ENCODE measurements at regions not wholly inside any gene's neighbourhood (a gene's known extent, or its start where the extent isn't known, plus 50 kb on each side); places are given as distances from the start of the nearest gene placed in this dataset.

- DNase-seq (ENCODE audit: low read depth), result no peak
Measured at GRCh38 chr18:32621034-32621433, 150.4 kb upstream of the GAREM1 start.

- DNase-seq (ENCODE audit: low read depth), result no peak
Measured at GRCh38 chr18:32618546-32618945, 147.9 kb upstream of the GAREM1 start.

GRCh38 chr18:32613821-32614220, 143.1 kb upstream of the GAREM1 start:
- DNase-seq (ENCODE audit: low read depth), result no peak

- no peak for DNase-seq (ENCODE audit: low read depth)
Measured at GRCh38 chr18:32612651-32613050, 142.0 kb upstream of the GAREM1 start.

GRCh38 chr18:32610176-32610575, 139.5 kb upstream of the GAREM1 start:
- no peak for DNase-seq (ENCODE audit: low read depth)

- DNase-seq (ENCODE audit: low read depth), result no peak
Measured at GRCh38 chr18:32607816-32608215, 137.1 kb upstream of the GAREM1 start.

- no peak for DNase-seq (ENCODE audit: low read depth)
Measured at GRCh38 chr18:32598144-32598543, 127.5 kb upstream of the GAREM1 start.

- DNase-seq (ENCODE audit: low read depth), result no peak
Measured at GRCh38 chr18:32596501-32596900, 125.8 kb upstream of the GAREM1 start.

GRCh38 chr18:32595832-32596231, 125.2 kb upstream of the GAREM1 start:
- DNase-seq (ENCODE audit: low read depth), result no peak

- DNase-seq (ENCODE audit: low read depth), result no peak
Measured at GRCh38 chr18:32588191-32588590, 117.5 kb upstream of the GAREM1 start.

- DNase-seq (ENCODE audit: low read depth), result no peak
Measured at GRCh38 chr18:32583431-32583830, 112.7 kb upstream of the GAREM1 start.

GRCh38 chr18:32582455-32582854, 111.8 kb upstream of the GAREM1 start:
- DNase-seq (ENCODE audit: low read depth), result no peak

- no peak for DNase-seq (ENCODE audit: low read depth)
Measured at GRCh38 chr18:32577561-32577960, 106.9 kb upstream of the GAREM1 start.

GRCh38 chr18:32576296-32576916, 105.7 kb upstream of the GAREM1 start:
- DNase-seq (ENCODE audit: low read depth), result peak; percentile 28

- DNase-seq (ENCODE audit: low read depth), result no peak
Measured at GRCh38 chr18:32566960-32567359, 96.3 kb upstream of the GAREM1 start.

- no peak for DNase-seq (ENCODE audit: low read depth)
Measured at GRCh38 chr18:32553640-32554365, 83.1 kb upstream of the GAREM1 start.

- no peak for DNase-seq (ENCODE audit: low read depth)
Measured at GRCh38 chr18:32553174-32553573, 82.5 kb upstream of the GAREM1 start.

- peak; percentile 44 for DNase-seq (ENCODE audit: low read depth)
Measured at GRCh38 chr18:32552421-32553030, 81.8 kb upstream of the GAREM1 start.

- no peak for DNase-seq (ENCODE audit: low read depth)
Measured at GRCh38 chr18:32550963-32551362, 80.3 kb upstream of the GAREM1 start.

- DNase-seq (ENCODE audit: low read depth), result peak; percentile 18
Measured at GRCh38 chr18:32549248-32550110, 78.8 kb upstream of the GAREM1 start.

GRCh38 chr18:32548688-32549087, 78.0 kb upstream of the GAREM1 start:
- DNase-seq (ENCODE audit: low read depth), result no peak

- no peak for DNase-seq (ENCODE audit: low read depth)
Measured at GRCh38 chr18:32545631-32546030, 74.9 kb upstream of the GAREM1 start.
